ENCODE measurements at regions not wholly inside any gene's neighbourhood (a gene's known extent, or its start where the extent isn't known, plus 50 kb on each side); places are given as distances from the start of the nearest gene placed in this dataset.
A peak's percentile ranks its signal among the peaks of the same experiment; 100 is the strongest.

DNA sequence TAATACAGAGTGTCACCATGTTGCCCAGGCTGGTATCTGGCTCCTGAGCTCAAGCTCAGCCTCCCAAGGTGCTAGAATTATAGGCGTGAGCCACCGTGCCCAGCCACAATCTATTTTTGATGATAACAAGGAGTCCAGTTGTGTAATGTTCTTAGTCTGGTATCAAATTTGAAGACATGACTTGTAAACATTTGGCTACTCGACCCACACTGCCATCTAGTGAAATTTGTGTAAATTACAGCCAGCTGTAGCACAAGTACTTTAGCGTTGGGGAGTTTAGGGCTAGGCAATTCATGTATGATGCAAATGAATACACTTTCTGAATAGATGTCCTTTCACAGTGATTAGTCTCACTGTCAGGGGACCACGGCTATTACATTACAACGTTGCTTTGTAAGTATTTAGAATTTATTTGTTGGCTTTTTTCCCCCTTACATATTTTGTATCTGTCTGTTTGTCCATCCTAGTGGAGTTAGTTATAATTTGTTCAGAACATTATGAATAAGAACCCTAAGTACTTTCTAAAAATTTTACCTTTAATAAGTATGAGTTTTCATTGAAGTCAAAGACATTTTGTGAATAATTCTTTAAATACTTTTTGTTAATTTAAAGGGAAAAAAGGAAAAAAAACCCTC, 139.7 kb downstream of the PRDM13 start:
- Histone ChIP-seq H3K9me1 (ENCODE audit: control insufficient read depth, extremely low read depth, insufficient read depth, low read length) (no peaks in the 10 kb centered on the region), H2AFZ (ENCODE audit: control insufficient read depth, low read length) (no peak overlapping the region), H3K79me2 (ENCODE audit: control insufficient read depth, insufficient read depth, low read length) (no peaks in the 10 kb centered on the region), H4K20me1 (ENCODE audit: control insufficient read depth, extremely low read depth, insufficient read depth, low read length) (no peaks in the 10 kb centered on the region), H3K9ac (ENCODE audit: control insufficient read depth, extremely low read depth, insufficient read depth, low read length) (no peak overlapping the region), H3K27ac (ENCODE audit: control insufficient read depth, insufficient read depth, low read length) (no peak overlapping the region), H3K4me1 (ENCODE audit: control insufficient read depth, extremely low read depth, insufficient read depth, low read length) (peaks cover 11% of the 10 kb centered on the region), H3K4me3 (ENCODE audit: control insufficient read depth in 2 of 3, extremely low read depth in 1 of 3, insufficient read depth in 2 of 3, low read depth in 1 of 3, low read length in 3 of 3) (no peak overlapping the region), H3K4me2 (ENCODE audit: control insufficient read depth, extremely low read depth, insufficient read depth, low read depth, low read length) (no peak overlapping the region), H3K36me3 (ENCODE audit: control insufficient read depth in 2 of 2, extremely low read depth in 1 of 2, insufficient read depth in 2 of 2, low read length in 2 of 2) (no peaks in the 10 kb centered on the region), H3K9me3 (ENCODE audit: control insufficient read depth, low read depth, low read length) (no peaks in the 10 kb centered on the region), H3K27me3 (ENCODE audit: control insufficient read depth, extremely low read depth, insufficient read depth, low read length) (no peaks in the 10 kb centered on the region)
- dilution Hi-C loops (cut with MboI; ENCODE audit: extremely low pct_ligation_motif_present, low sequenced_read_pairs): no loop called here
- TF ChIP-seq, protein P1, sequence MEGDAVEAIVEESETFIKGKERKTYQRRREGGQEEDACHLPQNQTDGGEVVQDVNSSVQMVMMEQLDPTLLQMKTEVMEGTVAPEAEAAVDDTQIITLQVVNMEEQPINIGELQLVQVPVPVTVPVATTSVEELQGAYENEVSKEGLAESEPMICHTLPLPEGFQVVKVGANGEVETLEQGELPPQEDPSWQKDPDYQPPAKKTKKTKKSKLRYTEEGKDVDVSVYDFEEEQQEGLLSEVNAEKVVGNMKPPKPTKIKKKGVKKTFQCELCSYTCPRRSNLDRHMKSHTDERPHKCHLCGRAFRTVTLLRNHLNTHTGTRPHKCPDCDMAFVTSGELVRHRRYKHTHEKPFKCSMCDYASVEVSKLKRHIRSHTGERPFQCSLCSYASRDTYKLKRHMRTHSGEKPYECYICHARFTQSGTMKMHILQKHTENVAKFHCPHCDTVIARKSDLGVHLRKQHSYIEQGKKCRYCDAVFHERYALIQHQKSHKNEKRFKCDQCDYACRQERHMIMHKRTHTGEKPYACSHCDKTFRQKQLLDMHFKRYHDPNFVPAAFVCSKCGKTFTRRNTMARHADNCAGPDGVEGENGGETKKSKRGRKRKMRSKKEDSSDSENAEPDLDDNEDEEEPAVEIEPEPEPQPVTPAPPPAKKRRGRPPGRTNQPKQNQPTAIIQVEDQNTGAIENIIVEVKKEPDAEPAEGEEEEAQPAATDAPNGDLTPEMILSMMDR (optimal IDR thresholded peaks at IDR 0.05 in 1 of 3, IDR thresholded peaks at IDR 0.05 in 1 of 3, conservative IDR thresholded peaks at IDR 0.05 in 1 of 3; ENCODE audit: extremely low read depth in 1 of 3, insufficient read depth in 2 of 3, low read length in 3 of 3): peak; percentile 62 to 81 (median 71)
- TF ChIP-seq EZH2 (IDR thresholded peaks at IDR 0.05; ENCODE audit: low read length): no peak
- FAIRE-seq (peak; percentile 88), DNase-seq (ENCODE audit: low read depth, low spot score) (peak; percentile 60)

DNA sequence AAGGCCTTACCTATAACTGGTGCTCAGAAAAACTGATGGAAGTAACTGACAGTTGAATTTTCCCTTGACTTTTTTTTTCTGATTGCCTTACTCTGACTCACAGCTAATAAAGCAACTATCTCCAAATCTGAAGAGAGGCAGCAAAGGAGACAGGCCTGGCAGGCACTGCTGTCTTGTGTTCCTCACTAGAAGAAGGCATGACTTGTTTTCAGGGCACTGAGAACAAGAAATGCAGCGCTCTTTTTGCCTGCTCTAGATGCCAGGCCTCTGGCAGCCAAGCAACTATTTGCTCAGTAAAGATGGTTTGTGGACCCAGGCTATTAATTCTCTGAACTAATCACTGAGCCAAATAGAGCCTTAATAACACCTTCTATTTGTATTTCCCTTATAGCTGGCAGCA, 155.1 kb downstream of the PRDM13 start:
- Histone ChIP-seq H3K9me3 (ENCODE audit: control insufficient read depth, low read depth, low read length) (no peaks in the 10 kb centered on the region), H4K20me1 (ENCODE audit: control insufficient read depth, extremely low read depth, insufficient read depth, low read length) (no peaks in the 10 kb centered on the region), H3K4me1 (ENCODE audit: control insufficient read depth, extremely low read depth, insufficient read depth, low read length) (no peaks in the 10 kb centered on the region), H3K4me2 (ENCODE audit: control insufficient read depth, extremely low read depth, insufficient read depth, low read depth, low read length) (no peak overlapping the region), H3K36me3 (ENCODE audit: control insufficient read depth in 2 of 2, extremely low read depth in 1 of 2, insufficient read depth in 2 of 2, low read length in 2 of 2) (no peaks in the 10 kb centered on the region), H3K27me3 (ENCODE audit: control insufficient read depth, extremely low read depth, insufficient read depth, low read length) (no peaks in the 10 kb centered on the region), H3K9me1 (ENCODE audit: control insufficient read depth, extremely low read depth, insufficient read depth, low read length) (no peaks in the 10 kb centered on the region), H3K79me2 (ENCODE audit: control insufficient read depth, insufficient read depth, low read length) (no peaks in the 10 kb centered on the region), H2AFZ (ENCODE audit: control insufficient read depth, low read length) (no peak overlapping the region), H3K9ac (ENCODE audit: control insufficient read depth, extremely low read depth, insufficient read depth, low read length) (no peak overlapping the region), H3K27ac (ENCODE audit: control insufficient read depth, insufficient read depth, low read length) (no peak overlapping the region), H3K4me3 (ENCODE audit: control insufficient read depth in 2 of 3, extremely low read depth in 1 of 3, insufficient read depth in 2 of 3, low read depth in 1 of 3, low read length in 3 of 3) (no peak overlapping the region)
- dilution Hi-C loops (cut with MboI; ENCODE audit: extremely low pct_ligation_motif_present, low sequenced_read_pairs): no loop called here
- FAIRE-seq (no peak), DNase-seq (ENCODE audit: low read depth, low spot score) (no peak)
- no peak for TF ChIP-seq EZH2 (IDR thresholded peaks at IDR 0.05; ENCODE audit: low read length)
- TF ChIP-seq, protein P1 (optimal IDR thresholded peaks at IDR 0.05 in 1 of 3, IDR thresholded peaks at IDR 0.05 in 1 of 3, conservative IDR thresholded peaks at IDR 0.05 in 1 of 3; ENCODE audit: extremely low read depth in 1 of 3, insufficient read depth in 2 of 3, low read length in 3 of 3): no peak
